Esophagus squamous epithelium (tissue), 4 donors: ENCODE measurements at regions not wholly inside any gene's neighbourhood (a gene's known extent, or its start where the extent isn't known, plus 50 kb on each side); places are given as distances from the start of the nearest gene placed in this dataset.
"Not testable (repeated sequence)": the region's sequence is repeated elsewhere in the genome, so short reads cannot be mapped to it uniquely, and the experiment has no call there.

Experiments used
- POLR2A ChIP-seq, 4 donors: fragments of 450-650 bp; IDR thresholded peaks; one replicate each; pipeline ENCODE4 v1.6.1; 2017; ENCODE audit warnings: antibody characterized with exemption in 4 of 4, mild to moderate bottlenecking in 4 of 4, moderate library complexity in 3 of 4
- TF ChIP-seq, protein P1 (sequence below), 6 experiments: fragments of 450-650 bp in 4 of 6; fragments of 200-600 bp in 2 of 6; sonication (generic) in 2 of 6; IDR thresholded peaks; one replicate each; pipeline ENCODE4 v1.5.1; 2016 to 2019; ENCODE audit warnings: antibody characterized with exemption in 6 of 6, mild to moderate bottlenecking in 4 of 6, moderate library complexity in 4 of 6

DNA sequence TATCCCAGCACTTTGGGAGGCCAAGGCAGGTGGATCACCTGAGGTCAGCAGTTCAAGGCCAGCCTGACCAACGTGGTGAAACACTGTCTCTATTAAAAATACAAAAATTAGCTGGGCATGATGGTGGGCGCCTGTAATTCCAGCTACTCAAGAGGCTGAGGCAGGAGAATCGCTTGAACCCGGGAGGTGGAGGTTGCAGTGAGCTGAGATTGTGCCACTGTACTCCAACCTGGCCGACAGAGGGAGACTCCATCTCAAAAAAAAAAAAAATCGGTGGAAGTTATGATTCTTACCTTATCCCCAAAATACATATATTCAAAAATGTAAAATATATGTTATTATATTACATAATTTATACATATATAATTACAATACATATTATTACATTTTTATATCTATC lies 70.1 kb downstream of the GLUL start:
- TF ChIP-seq, protein P1, sequence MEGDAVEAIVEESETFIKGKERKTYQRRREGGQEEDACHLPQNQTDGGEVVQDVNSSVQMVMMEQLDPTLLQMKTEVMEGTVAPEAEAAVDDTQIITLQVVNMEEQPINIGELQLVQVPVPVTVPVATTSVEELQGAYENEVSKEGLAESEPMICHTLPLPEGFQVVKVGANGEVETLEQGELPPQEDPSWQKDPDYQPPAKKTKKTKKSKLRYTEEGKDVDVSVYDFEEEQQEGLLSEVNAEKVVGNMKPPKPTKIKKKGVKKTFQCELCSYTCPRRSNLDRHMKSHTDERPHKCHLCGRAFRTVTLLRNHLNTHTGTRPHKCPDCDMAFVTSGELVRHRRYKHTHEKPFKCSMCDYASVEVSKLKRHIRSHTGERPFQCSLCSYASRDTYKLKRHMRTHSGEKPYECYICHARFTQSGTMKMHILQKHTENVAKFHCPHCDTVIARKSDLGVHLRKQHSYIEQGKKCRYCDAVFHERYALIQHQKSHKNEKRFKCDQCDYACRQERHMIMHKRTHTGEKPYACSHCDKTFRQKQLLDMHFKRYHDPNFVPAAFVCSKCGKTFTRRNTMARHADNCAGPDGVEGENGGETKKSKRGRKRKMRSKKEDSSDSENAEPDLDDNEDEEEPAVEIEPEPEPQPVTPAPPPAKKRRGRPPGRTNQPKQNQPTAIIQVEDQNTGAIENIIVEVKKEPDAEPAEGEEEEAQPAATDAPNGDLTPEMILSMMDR (IDR thresholded peaks at IDR 0.05) = not testable (repeated sequence)
- TF ChIP-seq POLR2A (IDR thresholded peaks at IDR 0.05) = not testable (repeated sequence)
